Kidney epithelial cell (primary cell): ENCODE measurements at regions not wholly inside any gene's neighbourhood (a gene's known extent, or its start where the extent isn't known, plus 50 kb on each side); places are given as distances from the start of the nearest gene placed in this dataset.

Experiments used
- DNase-seq: peaks from one replicate; pipeline ENCODE4 v3.0.0-alpha.2; 2010; ENCODE audit warnings: low read depth
- H3K27me3 ChIP-seq: 2 replicates; pipeline ENCODE4 v1.6.0; 2011; ENCODE audit warnings: low read length; ENCODE audit not compliant: control insufficient read depth, insufficient read depth
- H3K36me3 ChIP-seq: 2 replicates; pipeline ENCODE4 v1.5.1; 2011; ENCODE audit warnings: low read length; ENCODE audit not compliant: control insufficient read depth, insufficient read depth
- H3K4me3 ChIP-seq: 2 replicates; pipeline ENCODE4 v1.5.1; 2011; ENCODE audit warnings: low read depth, mild to moderate bottlenecking, control low read depth, low read length
- TF ChIP-seq, protein P1 (sequence below): IDR thresholded peaks from 2 replicates; pipeline ENCODE4 v1.5.1; 2011; ENCODE audit warnings: mild to moderate bottlenecking, moderate library complexity, low read length, control low read depth, inconsistent platforms; ENCODE audit not compliant: insufficient read depth, poor library complexity, severe bottlenecking

DNA sequence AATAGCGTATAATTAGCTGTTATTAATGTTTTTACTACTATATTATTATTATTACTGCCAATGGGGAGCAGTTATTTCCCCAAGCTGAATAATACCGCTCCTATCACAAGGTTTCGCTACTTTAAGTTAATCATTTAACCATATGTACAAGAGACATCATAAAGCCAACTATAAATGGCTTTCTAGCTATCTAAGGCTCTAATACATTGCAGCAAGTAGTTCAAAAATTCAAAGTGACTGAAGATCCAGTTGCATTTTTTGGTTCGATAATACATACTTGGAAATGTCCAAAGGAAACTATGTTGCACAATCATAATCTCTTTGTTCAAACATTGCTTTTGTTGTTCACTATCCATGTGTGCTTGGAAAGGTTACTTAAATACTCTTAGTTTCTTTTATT is 952.0 kb upstream of the MBL2 start:
- no peak overlapping the region for H3K4me3 ChIP-seq
- TF ChIP-seq, protein P1, sequence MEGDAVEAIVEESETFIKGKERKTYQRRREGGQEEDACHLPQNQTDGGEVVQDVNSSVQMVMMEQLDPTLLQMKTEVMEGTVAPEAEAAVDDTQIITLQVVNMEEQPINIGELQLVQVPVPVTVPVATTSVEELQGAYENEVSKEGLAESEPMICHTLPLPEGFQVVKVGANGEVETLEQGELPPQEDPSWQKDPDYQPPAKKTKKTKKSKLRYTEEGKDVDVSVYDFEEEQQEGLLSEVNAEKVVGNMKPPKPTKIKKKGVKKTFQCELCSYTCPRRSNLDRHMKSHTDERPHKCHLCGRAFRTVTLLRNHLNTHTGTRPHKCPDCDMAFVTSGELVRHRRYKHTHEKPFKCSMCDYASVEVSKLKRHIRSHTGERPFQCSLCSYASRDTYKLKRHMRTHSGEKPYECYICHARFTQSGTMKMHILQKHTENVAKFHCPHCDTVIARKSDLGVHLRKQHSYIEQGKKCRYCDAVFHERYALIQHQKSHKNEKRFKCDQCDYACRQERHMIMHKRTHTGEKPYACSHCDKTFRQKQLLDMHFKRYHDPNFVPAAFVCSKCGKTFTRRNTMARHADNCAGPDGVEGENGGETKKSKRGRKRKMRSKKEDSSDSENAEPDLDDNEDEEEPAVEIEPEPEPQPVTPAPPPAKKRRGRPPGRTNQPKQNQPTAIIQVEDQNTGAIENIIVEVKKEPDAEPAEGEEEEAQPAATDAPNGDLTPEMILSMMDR: no peak
- no peaks in the 10 kb centered on the region for H3K27me3 ChIP-seq
- DNase-seq: no peak
- H3K36me3 ChIP-seq: no peaks in the 10 kb centered on the region

DNA sequence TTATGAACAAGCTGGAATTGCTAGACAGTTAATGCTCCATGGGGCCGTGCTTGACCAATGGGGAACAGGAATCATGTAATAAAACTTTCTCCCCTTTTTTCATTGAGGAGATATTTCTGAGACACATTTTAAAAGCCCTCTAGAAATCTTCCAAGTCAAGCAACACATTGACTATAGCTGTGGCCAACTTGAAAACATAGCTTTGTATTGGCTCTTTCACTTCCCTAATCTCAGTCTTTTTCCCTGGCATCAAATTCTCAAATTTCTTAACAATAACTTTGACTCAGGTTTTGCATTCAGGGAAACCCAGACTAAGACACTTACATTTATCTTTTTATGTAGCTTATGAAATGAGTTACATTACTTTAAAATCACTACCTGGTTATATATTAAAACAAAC is 947.1 kb upstream of the MBL2 start:
- Histone ChIP-seq H3K36me3 (no peaks in the 10 kb centered on the region), H3K27me3 (no peaks in the 10 kb centered on the region), H3K4me3 (no peak overlapping the region)
- TF ChIP-seq, protein P1: no peak
- DNase-seq: no peak

DNA sequence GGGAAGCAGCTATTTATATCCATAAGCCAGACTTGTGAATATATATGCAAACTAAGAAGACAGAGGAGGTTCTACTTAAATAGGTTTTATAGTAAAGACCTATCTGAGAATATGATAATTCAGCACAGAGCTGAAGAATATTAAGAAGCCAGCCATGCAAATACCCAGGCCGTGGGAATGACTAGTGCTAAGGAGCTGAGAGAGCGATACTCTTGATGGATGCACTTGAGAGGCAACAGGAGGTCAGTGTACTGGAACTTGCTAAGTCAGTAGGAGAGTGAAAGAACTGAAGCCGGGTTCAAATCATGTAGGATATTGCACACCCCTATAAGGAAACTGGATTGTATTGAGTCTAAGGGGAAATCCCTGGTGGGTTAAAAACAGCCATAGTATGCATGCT is 943.6 kb upstream of the MBL2 start:
- TF ChIP-seq, protein P1: no peak

DNA sequence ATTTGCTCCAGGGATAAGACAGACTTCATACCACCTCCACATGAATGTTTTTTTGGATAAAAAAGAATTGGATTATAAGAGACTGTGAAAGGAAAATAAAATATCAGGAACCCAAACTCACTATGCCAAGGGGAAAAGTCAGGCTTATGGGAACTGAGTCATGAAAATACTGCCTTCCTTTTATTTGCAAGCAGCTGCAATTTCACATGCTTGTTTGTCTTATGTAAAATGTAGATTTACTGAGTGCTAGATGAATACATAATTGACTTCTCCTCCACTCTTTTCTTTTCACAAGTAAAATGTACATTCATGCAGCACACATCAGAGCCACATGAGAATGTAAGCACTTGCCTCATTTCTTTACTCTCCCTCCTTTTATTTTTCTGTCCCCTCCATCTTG is 940.8 kb upstream of the MBL2 start:
- TF ChIP-seq, protein P1: no peak
- no peak for DNase-seq
- Histone ChIP-seq H3K4me3 (no peak overlapping the region), H3K36me3 (no peaks in the 10 kb centered on the region), H3K27me3 (no peaks in the 10 kb centered on the region)

More for the DNA sequence above, 943.6 kb upstream of the MBL2 start:
- H3K4me3 ChIP-seq: no peak overlapping the region
- no peaks in the 10 kb centered on the region for H3K36me3 ChIP-seq
- no peaks in the 10 kb centered on the region for H3K27me3 ChIP-seq
- no peak for DNase-seq

DNA sequence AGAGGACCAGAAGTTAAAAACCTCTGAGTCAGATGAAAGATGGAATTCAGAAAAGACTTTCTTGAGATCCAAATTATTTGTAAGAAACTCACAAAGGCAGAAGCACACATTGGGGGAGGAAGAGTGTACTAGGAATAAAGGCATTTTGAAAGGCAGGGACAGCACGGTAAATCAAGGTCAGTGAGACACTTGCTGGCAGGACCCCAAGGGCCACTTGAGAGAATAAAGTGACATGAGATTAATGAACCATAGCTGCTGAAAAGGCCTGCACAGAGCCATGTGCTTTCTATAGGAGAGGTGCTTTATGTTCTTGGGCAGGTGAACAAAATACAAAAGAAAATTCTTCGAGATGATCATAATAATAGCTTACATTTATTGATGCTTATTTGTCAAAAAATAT is 929.9 kb upstream of the MBL2 start:
- TF ChIP-seq, protein P1: no peak
- no peaks in the 10 kb centered on the region for H3K36me3 ChIP-seq

DNA sequence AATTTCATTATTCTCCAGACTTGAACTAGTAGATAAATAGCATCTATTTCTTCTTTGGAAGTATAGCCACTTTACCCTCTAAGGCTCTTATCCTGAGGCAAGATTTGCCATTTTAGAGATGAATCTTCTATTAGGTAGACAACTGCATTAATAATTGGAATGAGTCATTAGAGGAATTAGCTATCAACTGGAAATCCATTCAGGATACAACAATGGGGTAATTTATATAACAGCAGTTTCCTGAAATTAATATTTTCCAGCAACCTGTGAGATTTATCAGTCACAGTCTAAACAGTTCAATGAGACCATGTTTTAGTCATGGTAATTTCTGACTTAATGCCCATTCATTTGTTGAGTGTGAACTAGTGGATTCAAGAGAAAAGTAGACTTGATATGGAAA is 928.6 kb upstream of the MBL2 start:
- no peaks in the 10 kb centered on the region for H3K27me3 ChIP-seq
- TF ChIP-seq, protein P1: no peak

More for the DNA sequence above, 929.9 kb upstream of the MBL2 start:
- Histone ChIP-seq H3K4me3 (no peak overlapping the region), H3K27me3 (no peaks in the 10 kb centered on the region)
- DNase-seq: no peak

More for the DNA sequence above, 928.6 kb upstream of the MBL2 start:
- DNase-seq: no peak
- no peaks in the 10 kb centered on the region for H3K36me3 ChIP-seq
- H3K4me3 ChIP-seq: no peak overlapping the region
